Pancreas (tissue), 10 donors: ENCODE measurements at regions not wholly inside any gene's neighbourhood (a gene's known extent, or its start where the extent isn't known, plus 50 kb on each side); places are given as distances from the start of the nearest gene placed in this dataset.

Experiments
- ATAC-seq, 4 donors: fragments of 200-7000 bp; cut with Tn5 transposase; one replicate each; pipeline versions ENCODE4 v1.8.0 to v1.9.1; 2020; ENCODE audit warnings: mild to moderate bottlenecking in 4 of 4, moderate library complexity in 4 of 4
- DNase-seq, 6 donors: peaks; one replicate each; pipeline ENCODE4 v3.0.0-alpha.2; 2020
- FAIRE-seq: peaks from 2 replicates; lab custom pipeline; 2012; peaks lifted over from hg19 to GRCh38; lab: Jason Lieb, UNC
- H3K27ac ChIP-seq, 4 donors: fragments of 200-600 bp; sonication (generic); 1 replicate in 3 of 4; 2 replicates in 1 of 4; pipeline versions ENCODE4 v1.5.0 to v1.8.0; 2020
- H3K27me3 ChIP-seq, 4 donors: fragments of 200-600 bp; one replicate each; pipeline ENCODE4 v1.8.0; 2021
- H3K36me3 ChIP-seq, 3 donors: fragments of 200-600 bp; sonication (generic) in 1 of 3; one replicate each; pipeline versions ENCODE4 v1.5.0 to v1.8.0; 2020 to 2021
- H3K4me1 ChIP-seq, 3 donors: fragments of 200-600 bp; one replicate each; pipeline ENCODE4 v1.8.0; 2021
- H3K4me3 ChIP-seq, 4 donors: fragments of 200-600 bp; sonication (generic) in 2 of 4; one replicate each; pipeline versions ENCODE4 v1.5.0 to v1.8.0; 2020 to 2021
- H3K9me3 ChIP-seq, 4 donors: fragments of 200-600 bp; one replicate each; pipeline ENCODE4 v1.8.0; 2021
- whole genome bisulfite sequencing, 2 donors: extraction: QIAGEN DNeasy Blood & Tissue Kit; methylation state at CpG; one replicate each; pipeline ENCODE4 v1.1.7; 2013; 5-methylcytosine and 5-hydroxymethylcytosine counted together
- intact Hi-C, 3 donors: fragments of 100-400 bp; cut with DNase I; formaldehyde crosslinking; loops; one replicate each; pipeline versions ENCODE4 v1.11.1 to v1.14.2; 2022
- TF ChIP-seq, protein P1 (sequence below), 4 donors: fragments of 200-600 bp; sonication (generic) in 3 of 4; IDR thresholded peaks; one replicate each; pipeline versions ENCODE4 v1.5.0 to v1.8.0; 2021; ENCODE audit warnings: antibody characterized with exemption in 4 of 4
- donor health status: healthy with polysubstance abuse.
- donor health status: DM: no; HTN: no; CAD: no; lungs with moderate emphysema.
- donor health status: DM: no; HTN: no; CAD: no.
- donor health status: control.
- donor health status: control.
- donor health status: Bipolar disorder and iron deficiency.
- donor health status: DM: yes; HTN: yes; CAD: no.
- donor health status: DM: no; HTN: no; CAD: no.
- donor health status: DM: no; HTN: no; CAD: no.
- donor health status: DM: yes; HTN: yes; CAD: no.

DNA sequence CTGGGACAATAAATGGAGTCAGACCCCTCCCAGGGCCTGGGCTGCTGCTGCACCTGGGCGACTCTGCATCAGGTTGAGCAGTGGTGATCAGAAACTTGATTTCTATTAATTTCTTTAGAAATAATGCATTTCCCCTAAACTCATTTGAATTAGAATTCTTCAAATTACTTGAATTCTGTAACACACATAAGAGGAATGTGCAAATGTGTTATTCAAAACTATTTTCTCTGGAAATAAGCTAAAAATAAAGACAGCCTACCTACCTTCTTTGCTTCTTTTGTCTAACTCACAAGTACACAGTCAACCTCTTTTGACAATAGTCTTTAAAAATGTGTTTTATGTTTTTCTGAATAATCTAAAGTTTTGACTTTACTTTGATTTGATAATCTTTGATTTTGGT lies 433.0 kb downstream of the KLF12 start:
- no peak overlapping the region for H3K4me3 ChIP-seq
- TF ChIP-seq, protein P1, sequence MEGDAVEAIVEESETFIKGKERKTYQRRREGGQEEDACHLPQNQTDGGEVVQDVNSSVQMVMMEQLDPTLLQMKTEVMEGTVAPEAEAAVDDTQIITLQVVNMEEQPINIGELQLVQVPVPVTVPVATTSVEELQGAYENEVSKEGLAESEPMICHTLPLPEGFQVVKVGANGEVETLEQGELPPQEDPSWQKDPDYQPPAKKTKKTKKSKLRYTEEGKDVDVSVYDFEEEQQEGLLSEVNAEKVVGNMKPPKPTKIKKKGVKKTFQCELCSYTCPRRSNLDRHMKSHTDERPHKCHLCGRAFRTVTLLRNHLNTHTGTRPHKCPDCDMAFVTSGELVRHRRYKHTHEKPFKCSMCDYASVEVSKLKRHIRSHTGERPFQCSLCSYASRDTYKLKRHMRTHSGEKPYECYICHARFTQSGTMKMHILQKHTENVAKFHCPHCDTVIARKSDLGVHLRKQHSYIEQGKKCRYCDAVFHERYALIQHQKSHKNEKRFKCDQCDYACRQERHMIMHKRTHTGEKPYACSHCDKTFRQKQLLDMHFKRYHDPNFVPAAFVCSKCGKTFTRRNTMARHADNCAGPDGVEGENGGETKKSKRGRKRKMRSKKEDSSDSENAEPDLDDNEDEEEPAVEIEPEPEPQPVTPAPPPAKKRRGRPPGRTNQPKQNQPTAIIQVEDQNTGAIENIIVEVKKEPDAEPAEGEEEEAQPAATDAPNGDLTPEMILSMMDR (IDR thresholded peaks at IDR 0.05), result no peak
- 90 to 100% methylated on average over 1 of the region's 1 CpG for WGBS, 2 donors
- ATAC-seq (no peak), FAIRE-seq (no peak), DNase-seq (no peak)
- H3K9me3 ChIP-seq, result no peaks in the 10 kb centered on the region
- no peaks in the 10 kb centered on the region for H3K27me3 ChIP-seq
- intact Hi-C loops, result loop anchor here in 1 of 3 donors (10.0 kb wide), 1 partner anchor 886 kb away; no protein-coding TSS in a partner anchor
- H3K4me1 ChIP-seq, result no peaks in the 10 kb centered on the region
- H3K36me3 ChIP-seq, result no peaks in the 10 kb centered on the region
- H3K27ac ChIP-seq, result no peak overlapping the region

DNA sequence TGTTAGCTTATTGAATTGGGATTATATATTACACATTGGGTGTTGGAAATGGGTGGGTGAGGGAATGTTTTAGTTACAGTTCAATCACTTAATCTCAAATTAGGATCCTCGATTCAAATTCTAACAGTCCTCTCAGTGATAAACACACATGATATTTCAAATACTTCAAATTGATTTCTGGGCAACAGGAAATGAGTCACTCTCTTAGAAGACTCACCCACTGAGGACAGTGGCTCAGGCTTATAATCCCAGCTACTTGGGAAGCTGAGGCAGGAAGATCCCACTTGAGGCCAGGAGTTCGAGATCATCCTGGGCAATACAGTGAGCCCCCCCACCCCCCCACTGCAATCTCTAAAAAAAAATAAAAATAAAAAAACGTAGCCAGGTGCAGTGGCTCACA lies 435.3 kb downstream of the KLF12 start:
- Histone ChIP-seq H3K27me3 (no peaks in the 10 kb centered on the region), H3K27ac (no peak overlapping the region), H3K4me3 (no peak overlapping the region), H3K36me3 (no peaks in the 10 kb centered on the region), H3K9me3 (no peaks in the 10 kb centered on the region), H3K4me1 (no peaks in the 10 kb centered on the region)
- ATAC-seq (no peak), FAIRE-seq (no peak), DNase-seq (no peak)
- 73 to 80% methylated on average over 3 of the region's 3 CpGs for WGBS, 2 donors
- intact Hi-C loops, result no loop called here
- TF ChIP-seq, protein P1 (IDR thresholded peaks at IDR 0.05), result no peak

DNA sequence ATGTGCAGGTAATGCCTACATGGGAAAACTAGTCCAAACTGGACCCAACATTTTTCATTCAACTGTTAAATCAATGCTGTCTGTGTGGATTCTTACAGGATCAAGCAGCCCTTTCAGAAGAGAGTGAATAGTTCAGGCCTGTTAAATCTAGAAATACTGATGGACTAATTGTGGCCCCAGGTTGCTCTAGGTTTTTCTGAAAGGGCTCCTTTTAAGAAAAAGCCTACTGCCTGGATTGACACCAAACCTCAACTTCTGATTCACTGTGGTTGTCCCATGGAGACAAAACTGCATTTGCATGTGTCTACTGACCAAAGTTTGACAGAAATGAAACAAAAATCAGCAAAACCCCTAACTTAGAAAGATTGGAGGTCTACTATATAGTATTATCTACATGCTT lies 437.0 kb downstream of the KLF12 start:
- no peak overlapping the region for H3K4me3 ChIP-seq
- ATAC-seq (no peak), DNase-seq (no peak), FAIRE-seq (no peak)
- no peaks in the 10 kb centered on the region for H3K4me1 ChIP-seq
- H3K27ac ChIP-seq, result no peak overlapping the region
- no peaks in the 10 kb centered on the region for H3K36me3 ChIP-seq
- intact Hi-C loops, result no loop called here
- H3K9me3 ChIP-seq, result no peaks in the 10 kb centered on the region
- TF ChIP-seq, protein P1 (IDR thresholded peaks at IDR 0.05), result no peak
- no peaks in the 10 kb centered on the region for H3K27me3 ChIP-seq

DNA sequence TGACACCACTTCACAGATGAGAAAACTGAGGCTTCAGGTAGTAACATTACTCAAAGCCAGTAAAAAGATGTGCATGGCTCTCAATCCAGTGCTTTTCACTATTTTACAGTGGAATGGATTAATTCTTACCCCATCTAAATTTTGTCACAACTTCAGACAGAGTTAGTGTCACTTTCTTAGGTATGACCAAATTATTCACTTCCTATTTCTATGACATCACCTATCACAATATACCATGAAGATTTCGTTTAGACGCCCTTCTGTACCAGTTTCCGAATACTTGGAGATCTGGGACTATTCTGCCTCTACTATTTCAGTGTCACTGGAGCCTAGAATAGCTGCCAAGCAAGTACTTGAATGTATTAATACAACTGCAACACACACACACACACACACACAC lies 437.5 kb downstream of the KLF12 start:
- H3K9me3 ChIP-seq, result no peaks in the 10 kb centered on the region
- H3K27me3 ChIP-seq, result no peaks in the 10 kb centered on the region
- TF ChIP-seq, protein P1 (IDR thresholded peaks at IDR 0.05), result no peak
- DNase-seq (no peak), FAIRE-seq (no peak), ATAC-seq (no peak)
- H3K4me3 ChIP-seq, result no peak overlapping the region
- intact Hi-C loops, result no loop called here
- H3K27ac ChIP-seq, result no peak overlapping the region
- no peaks in the 10 kb centered on the region for H3K4me1 ChIP-seq
- whole genome bisulfite sequencing, 2 donors, result 95% methylated on average over 3 of the region's 3 CpGs
- H3K36me3 ChIP-seq, result no peaks in the 10 kb centered on the region

DNA sequence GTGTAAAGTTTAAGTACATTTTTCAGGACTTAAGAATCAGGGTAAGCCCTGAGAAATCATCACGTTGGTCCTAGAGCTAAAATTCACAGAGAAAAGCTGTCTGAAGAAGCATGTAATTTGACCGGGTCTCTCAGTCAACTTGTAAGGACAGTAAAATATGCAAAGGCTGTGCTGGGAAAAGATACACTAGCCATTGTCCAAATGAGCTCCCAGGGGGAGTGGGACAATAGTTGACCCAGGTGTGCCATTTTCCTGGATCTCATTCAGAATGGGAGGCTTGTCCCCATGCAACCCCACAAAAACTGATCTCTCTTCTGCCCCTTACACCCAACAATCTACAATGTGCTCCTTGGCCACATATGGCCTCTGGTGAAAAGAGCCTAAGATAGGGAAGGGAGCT lies 437.9 kb downstream of the KLF12 start:
- TF ChIP-seq, protein P1 (IDR thresholded peaks at IDR 0.05), result no peak
- Histone ChIP-seq H3K27ac (no peak overlapping the region), H3K4me3 (no peak overlapping the region), H3K36me3 (no peaks in the 10 kb centered on the region), H3K9me3 (no peaks in the 10 kb centered on the region), H3K4me1 (no peaks in the 10 kb centered on the region), H3K27me3 (no peaks in the 10 kb centered on the region)
- ATAC-seq (no peak), FAIRE-seq (no peak), DNase-seq (no peak)
- 74 to 84% methylated on average over 2 of the region's 2 CpGs for WGBS, 2 donors
- intact Hi-C loops, result no loop called here
